SK-N-SH treated with all-trans-retinoic acid at 6 μM for 48 hours (cell line): ENCODE measurements at regions not wholly inside any gene's neighbourhood (a gene's known extent, or its start where the extent isn't known, plus 50 kb on each side); places are given as distances from the start of the nearest gene placed in this dataset.

Source experiments
- ATAC-seq: fragments of 200-7000 bp; cut with Tn5 transposase; 3 replicates; pipeline ENCODE4 v1.9.1; 2020; ENCODE audit warnings: mild to moderate bottlenecking, moderate library complexity
- ARNTL ChIP-seq: fragments of 450-650 bp; formaldehyde crosslinking; IDR thresholded peaks from 2 replicates; pipeline ENCODE4 v1.5.0; 2020; ENCODE audit warnings: low read depth, mild to moderate bottlenecking, moderate library complexity, borderline replicate concordance
- BACH2 ChIP-seq: fragments of 250-450 bp; sonication (Bioruptor Pico); IDR thresholded peaks from 2 replicates; pipeline ENCODE4 v1.9.0; 2021; ENCODE audit warnings: mild to moderate bottlenecking, borderline replicate concordance
- CREB5 ChIP-seq: fragments of 250-450 bp; sonication (Bioruptor Pico); IDR thresholded peaks from 2 replicates; pipeline ENCODE4 v1.5.1; 2020; ENCODE audit warnings: low read depth, mild to moderate bottlenecking, moderate library complexity
- CSDC2 ChIP-seq: fragments of 250-450 bp; sonication (Bioruptor Pico); IDR thresholded peaks from 2 replicates; pipeline ENCODE4 v1.5.0; 2020; ENCODE audit warnings: mild to moderate bottlenecking, moderate library complexity
- ISL1 ChIP-seq: fragments of 250-450 bp; sonication (Bioruptor Pico); IDR thresholded peaks from 2 replicates; pipeline ENCODE4 v2.1.2; 2022; ENCODE audit warnings: mild to moderate bottlenecking, moderate library complexity
- OSR1 ChIP-seq: fragments of 250-450 bp; sonication (Bioruptor Pico); IDR thresholded peaks from 2 replicates; pipeline ENCODE4 v1.8.0; 2022; ENCODE audit warnings: moderate library complexity, mild to moderate bottlenecking, inconsistent platforms
- PATZ1 ChIP-seq: fragments of 250-450 bp; sonication (Bioruptor Pico); IDR thresholded peaks from 2 replicates; pipeline ENCODE4 v1.8.0; 2020; ENCODE audit warnings: mild to moderate bottlenecking, moderate library complexity, borderline replicate concordance
- POU6F1 ChIP-seq: fragments of 250-450 bp; sonication (Bioruptor Pico); IDR thresholded peaks from 2 replicates; pipeline ENCODE4 v1.8.0; 2021; ENCODE audit warnings: low read depth, mild to moderate bottlenecking, moderate library complexity, borderline replicate concordance
- PPARA ChIP-seq: fragments of 250-450 bp; sonication (Bioruptor Pico); IDR thresholded peaks from 2 replicates; pipeline ENCODE4 v1.5.0; 2020; ENCODE audit warnings: mild to moderate bottlenecking, borderline replicate concordance
- SNAI2 ChIP-seq: fragments of 250-450 bp; sonication (Bioruptor Pico); IDR thresholded peaks from 2 replicates; pipeline ENCODE4 v1.5.0; 2020; ENCODE audit warnings: mild to moderate bottlenecking, moderate library complexity
- TCF4 ChIP-seq: fragments of 250-450 bp; sonication (Bioruptor Pico); IDR thresholded peaks from 2 replicates; pipeline ENCODE4 v1.8.0; 2021; ENCODE audit warnings: mild to moderate bottlenecking, moderate library complexity, borderline replicate concordance
- TOX ChIP-seq: fragments of 250-450 bp; sonication (Bioruptor Pico); IDR thresholded peaks from 2 replicates; pipeline ENCODE4 v1.8.0; 2021; ENCODE audit warnings: mild to moderate bottlenecking, moderate library complexity, borderline replicate concordance
- TSHZ2 ChIP-seq: fragments of 250-450 bp; sonication (Bioruptor Pico); IDR thresholded peaks from 2 replicates; pipeline ENCODE4 v1.5.0; 2020; ENCODE audit warnings: mild to moderate bottlenecking, moderate library complexity
- ZC3H10 ChIP-seq: fragments of 250-450 bp; sonication (Bioruptor Pico); IDR thresholded peaks from 2 replicates; pipeline ENCODE4 v1.5.1; 2021; ENCODE audit warnings: mild to moderate bottlenecking, moderate library complexity
- ZFP3 ChIP-seq: fragments of 250-450 bp; sonication (Bioruptor Pico); IDR thresholded peaks from 2 replicates; pipeline ENCODE4 v1.5.0; 2020; ENCODE audit warnings: mild to moderate bottlenecking, moderate library complexity
- ZFP30 ChIP-seq: fragments of 450-650 bp; formaldehyde crosslinking; IDR thresholded peaks from 2 replicates; pipeline ENCODE4 v1.5.0; 2022; ENCODE audit warnings: mild to moderate bottlenecking, moderate library complexity
- ZNF565 ChIP-seq: fragments of 450-650 bp; formaldehyde crosslinking; conservative IDR thresholded peaks from 2 replicates; pipeline ENCODE4 v1.5.0; 2020; ENCODE audit warnings: low read depth, mild to moderate bottlenecking, moderate library complexity
- ZNF70 ChIP-seq: fragments of 450-650 bp; formaldehyde crosslinking; IDR thresholded peaks from 2 replicates; pipeline ENCODE4 v1.5.0; 2020; ENCODE audit warnings: mild to moderate bottlenecking, moderate library complexity

- TF ChIP-seq TSHZ2 (CRISPR knock-in tag) (no peak), ISL1 (no peak), ZFP30 (CRISPR knock-in tag) (no peak)
- no peak for ATAC-seq
Measured at GRCh38 chr12:90129366-90130030, 420.9 kb upstream of the ATP2B1 start.

GRCh38 chr12:90128526-90128925, 419.9 kb upstream of the ATP2B1 start:
- no peak for ATAC-seq
- TF ChIP-seq PPARA (CRISPR knock-in tag), result no peak
- TF ChIP-seq SNAI2 (CRISPR knock-in tag), result no peak
- no peak for TF ChIP-seq TCF4
- no peak for TF ChIP-seq ZC3H10 (CRISPR knock-in tag)
- no peak for TF ChIP-seq POU6F1 (CRISPR knock-in tag)
- TF ChIP-seq TSHZ2 (CRISPR knock-in tag), result no peak
- TF ChIP-seq ARNTL (CRISPR knock-in tag), result no peak
- TF ChIP-seq ZFP3 (CRISPR knock-in tag), result no peak
- TF ChIP-seq TOX, result no peak
- TF ChIP-seq BACH2 (CRISPR knock-in tag), result no peak
- TF ChIP-seq ZNF70, result no peak
- no peak for TF ChIP-seq PATZ1 (CRISPR knock-in tag)

- TF ChIP-seq OSR1 (CRISPR knock-in tag) (no peak), SNAI2 (CRISPR knock-in tag) (no peak), ISL1 (no peak), PPARA (CRISPR knock-in tag) (no peak)
- no peak for ATAC-seq
Measured at GRCh38 chr12:90126125-90126524, 417.5 kb upstream of the ATP2B1 start.

- ATAC-seq, result no peak
- TF ChIP-seq TCF4, result no peak
- TF ChIP-seq ZFP3 (CRISPR knock-in tag), result no peak
- TF ChIP-seq CREB5 (CRISPR knock-in tag), result no peak
- no peak for TF ChIP-seq SNAI2 (CRISPR knock-in tag)
- no peak for TF ChIP-seq ZC3H10 (CRISPR knock-in tag)
- TF ChIP-seq TSHZ2 (CRISPR knock-in tag), result no peak
- no peak for TF ChIP-seq CSDC2 (CRISPR knock-in tag)
- no peak for TF ChIP-seq ZNF565 (CRISPR knock-in tag)
- no peak for TF ChIP-seq OSR1 (CRISPR knock-in tag)
- no peak for TF ChIP-seq ZNF70
Measured at GRCh38 chr12:90124914-90125313, 416.3 kb upstream of the ATP2B1 start.
